Upper lobe of left lung (tissue), 4 donors: ENCODE measurements at regions not wholly inside any gene's neighbourhood (a gene's known extent, or its start where the extent isn't known, plus 50 kb on each side); places are given as distances from the start of the nearest gene placed in this dataset.

Experiments used
- CTCF ChIP-seq, 6 experiments: fragments of 450-650 bp in 4 of 6; fragments of 200-600 bp in 2 of 6; sonication (generic) in 2 of 6; IDR thresholded peaks; one replicate each; pipeline ENCODE4 v1.5.1; 2016 to 2019; ENCODE audit warnings: antibody characterized with exemption in 6 of 6
- POLR2AphosphoS5 ChIP-seq, 2 donors: sonication (generic); formaldehyde crosslinking; IDR thresholded peaks; one replicate each; pipeline ENCODE4 v1.5.1; 2017; ENCODE audit warnings: antibody characterized with exemption in 2 of 2

DNA sequence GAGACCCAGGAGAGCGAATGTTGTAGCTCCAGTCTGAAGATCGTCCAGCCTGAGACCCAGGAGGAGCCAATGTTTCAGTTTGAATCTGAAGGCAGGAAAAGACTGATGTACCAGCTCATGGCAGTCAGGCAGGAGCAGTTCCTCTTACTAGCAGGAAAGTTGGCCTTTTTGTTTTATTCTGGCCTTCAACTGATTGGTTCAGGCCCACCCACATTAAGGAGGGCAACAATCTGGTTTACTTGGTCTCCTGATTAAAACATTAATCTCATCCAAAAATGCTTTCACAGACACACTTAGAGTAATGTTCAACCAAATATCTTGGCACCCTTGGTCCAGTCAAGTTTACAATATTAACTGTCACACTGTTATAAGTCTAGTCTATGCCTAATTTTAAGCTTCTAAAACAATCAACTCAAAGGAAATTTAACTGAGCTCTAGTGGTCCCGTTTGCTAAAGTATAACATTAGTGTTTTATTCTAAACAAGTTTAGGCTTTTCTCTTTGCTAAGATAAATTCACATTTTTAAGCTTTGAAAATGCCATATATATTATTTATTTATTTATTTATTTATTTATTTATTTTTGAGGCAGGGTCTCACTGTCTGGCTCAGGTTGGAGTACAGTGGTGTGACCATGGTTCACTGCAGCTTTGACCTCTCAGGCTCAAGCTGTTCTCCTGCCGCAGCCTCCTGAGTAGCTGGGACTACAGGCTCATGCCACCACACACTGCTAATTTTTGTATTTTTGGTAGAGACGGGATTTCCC, 275.5 kb upstream of the SLC35B3 start:
- TF ChIP-seq CTCF (IDR thresholded peaks at IDR 0.05) (no peak), POLR2AphosphoS5 (IDR thresholded peaks at IDR 0.05) (no peak)
